Activated CD4-positive, alpha-beta T cell treated with anti-CD3 and anti-CD28 coated beads for 4 hours (primary cell): ENCODE measurements at regions not wholly inside any gene's neighbourhood (a gene's known extent, or its start where the extent isn't known, plus 50 kb on each side); places are given as distances from the start of the nearest gene placed in this dataset.
"Not testable (repeated sequence)": the region's sequence is repeated elsewhere in the genome, so short reads cannot be mapped to it uniquely, and the experiment has no call there.

Experiments
- DNase-seq, 2 donors: peaks; one replicate each; pipeline ENCODE4 v3.0.0-alpha.2; 2020

GRCh38 chr5:163306421-163306820, 131.0 kb upstream of the CCNG1 start:
- DNase-seq: no peak

GRCh38 chr5:163309914-163310313, 127.5 kb upstream of the CCNG1 start:
- no peak for DNase-seq

DNA sequence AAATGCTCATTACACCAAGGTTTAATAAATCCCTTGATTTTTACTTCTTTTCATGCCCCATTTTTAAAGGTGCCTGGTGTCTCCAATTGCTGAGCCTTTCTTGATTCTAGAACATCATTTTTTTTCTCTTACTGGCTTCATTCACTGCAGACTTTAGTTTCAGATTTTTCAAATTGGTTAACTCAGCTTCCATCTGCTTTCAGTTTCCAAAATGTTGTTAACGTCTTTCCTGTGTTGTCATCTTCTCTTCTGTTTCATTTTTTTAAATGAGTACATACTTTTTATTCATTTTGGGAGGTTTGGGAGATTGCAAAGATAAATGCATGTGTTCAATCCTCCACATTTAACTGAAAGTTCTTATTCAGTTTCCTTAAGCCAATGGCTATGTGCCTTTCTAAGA, 126.4 kb upstream of the CCNG1 start:
- DNase-seq: no peak

- DNase-seq: no peak
These were observed 124.8 kb upstream of the CCNG1 start for GRCh38 chr5:163312598-163312997.

GRCh38 chr5:163313049-163313448, 124.3 kb upstream of the CCNG1 start:
- not testable (repeated sequence) for DNase-seq

GRCh38 chr5:163316374-163316773, 121.0 kb upstream of the CCNG1 start:
- not testable (repeated sequence) for DNase-seq

DNA sequence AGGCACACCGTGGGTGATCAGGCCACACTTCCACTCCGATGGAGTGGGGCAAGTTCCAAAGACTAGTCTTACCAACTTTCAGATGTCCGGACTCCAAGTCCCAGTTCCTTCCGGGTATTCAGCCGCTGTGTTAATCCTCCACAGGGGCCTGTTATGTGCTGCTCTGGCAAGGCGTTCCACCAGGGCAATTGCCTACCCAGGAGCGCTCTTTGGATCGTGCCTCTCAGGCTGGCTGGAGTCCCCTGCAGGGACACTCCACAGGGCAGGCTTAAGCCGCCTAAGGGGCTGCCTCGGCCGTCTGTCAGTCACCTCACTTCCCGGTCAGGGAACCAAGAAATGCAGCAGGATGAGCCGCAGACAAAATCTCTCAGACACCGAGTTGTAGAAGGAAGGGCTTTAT, 118.7 kb upstream of the CCNG1 start:
- no peak for DNase-seq

GRCh38 chr5:163321511-163321910, 115.9 kb upstream of the CCNG1 start:
- no peak for DNase-seq

DNA sequence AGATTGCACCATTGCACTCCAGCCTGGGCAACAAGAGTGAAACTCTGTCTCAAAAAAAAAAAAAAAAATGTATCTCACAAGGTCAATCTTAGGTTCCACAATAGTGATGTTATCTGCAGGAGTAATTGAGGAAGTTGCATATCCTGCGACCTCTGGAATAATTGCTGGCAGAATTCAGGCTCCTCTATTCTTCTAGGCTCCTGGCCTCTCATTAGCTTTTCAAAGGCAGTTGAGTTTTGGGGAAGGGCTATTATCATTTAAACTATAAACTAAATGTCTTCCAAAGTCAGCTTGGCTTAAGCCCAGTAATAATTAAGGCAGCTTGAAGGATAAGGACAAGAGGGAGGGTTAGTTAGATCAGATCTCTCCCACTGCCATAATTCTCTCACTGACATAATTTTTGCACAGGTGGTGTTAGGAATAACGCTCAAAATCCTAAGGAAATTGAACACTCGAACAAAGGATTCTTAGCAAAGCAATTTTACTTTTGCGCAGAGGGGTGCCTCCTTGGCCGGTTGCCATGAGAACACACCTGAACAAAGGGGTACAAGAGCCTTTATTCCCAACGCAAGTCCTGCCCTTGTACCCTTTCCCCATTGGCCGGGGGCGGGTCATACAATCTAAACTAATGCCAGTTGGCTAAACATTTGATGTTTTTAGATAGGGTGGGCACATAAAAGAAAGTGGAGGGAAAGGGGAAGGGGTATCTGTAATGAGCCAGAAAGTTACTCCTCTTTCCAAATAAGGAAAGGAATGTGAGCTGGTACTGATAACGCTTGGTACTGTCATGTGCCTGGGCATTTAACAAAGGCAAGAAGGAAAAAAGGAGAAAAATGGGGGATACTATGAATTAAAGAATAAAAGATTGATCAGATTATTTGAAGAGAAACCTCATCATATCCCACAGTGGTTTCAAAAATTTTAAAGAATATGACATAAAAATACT, 106.4 kb upstream of the CCNG1 start:
- no peak for DNase-seq

DNA sequence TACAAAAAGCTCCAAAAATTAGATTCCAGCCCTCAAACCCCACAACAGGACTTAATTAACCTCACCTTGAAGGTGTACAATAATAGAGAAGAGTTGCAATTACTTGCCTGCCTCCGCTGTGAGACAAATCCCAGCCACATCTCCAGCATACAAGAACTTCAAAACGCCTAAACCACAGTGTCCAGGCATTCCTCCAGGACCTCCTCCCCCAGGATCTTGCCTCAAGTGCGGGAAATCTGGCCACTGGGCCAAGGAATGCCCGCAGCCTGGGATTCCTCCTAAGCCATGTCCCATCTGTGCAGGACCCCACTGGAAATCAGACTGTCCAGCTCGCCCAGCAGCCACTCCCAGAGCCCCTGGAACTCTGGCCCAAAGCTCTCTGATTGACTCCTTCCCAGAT, 101.3 kb upstream of the CCNG1 start:
- DNase-seq: not testable (repeated sequence)

DNA sequence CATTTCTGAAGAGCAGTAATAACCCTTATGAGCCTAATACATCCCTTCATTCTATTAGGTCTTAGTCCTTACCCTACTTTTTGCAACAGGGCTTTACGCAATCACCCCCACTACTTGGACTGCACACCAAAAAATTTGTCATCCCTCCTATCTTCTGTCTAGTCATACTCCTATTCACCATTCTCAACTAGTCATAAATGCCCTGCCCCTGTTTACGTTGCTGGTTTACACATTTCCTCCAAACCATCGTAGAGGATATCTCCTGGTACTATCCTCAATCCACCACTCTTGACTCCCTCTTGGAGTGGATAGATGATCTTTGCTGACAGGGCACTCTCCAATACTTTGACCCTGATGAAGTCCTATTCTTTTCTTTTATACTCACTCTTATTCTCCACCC, 98.2 kb upstream of the CCNG1 start:
- DNase-seq: no peak

DNA sequence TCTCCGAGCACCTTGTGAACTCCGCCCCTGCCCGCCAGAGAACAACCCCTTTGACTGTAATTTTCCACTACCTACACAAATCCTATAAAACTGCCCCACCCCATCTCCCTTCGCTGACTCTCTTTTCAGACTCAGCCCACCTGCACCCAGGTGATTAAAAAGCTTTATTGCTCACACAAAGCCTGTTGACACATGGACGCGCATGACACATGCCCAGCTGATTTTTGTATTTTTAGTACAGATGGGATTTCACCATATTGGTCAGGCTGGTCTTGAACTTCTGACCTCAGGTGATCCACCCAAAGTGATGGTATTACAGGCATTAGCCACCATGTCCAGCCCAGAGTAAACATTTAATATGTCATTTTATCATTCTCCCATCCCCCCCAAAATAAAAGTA, 97.0 kb upstream of the CCNG1 start:
- DNase-seq: not testable (repeated sequence)

GRCh38 chr5:163342306-163342705, 95.1 kb upstream of the CCNG1 start:
- no peak for DNase-seq

- no peak for DNase-seq
These were observed 92.2 kb upstream of the CCNG1 start for GRCh38 chr5:163345216-163345615.

DNA sequence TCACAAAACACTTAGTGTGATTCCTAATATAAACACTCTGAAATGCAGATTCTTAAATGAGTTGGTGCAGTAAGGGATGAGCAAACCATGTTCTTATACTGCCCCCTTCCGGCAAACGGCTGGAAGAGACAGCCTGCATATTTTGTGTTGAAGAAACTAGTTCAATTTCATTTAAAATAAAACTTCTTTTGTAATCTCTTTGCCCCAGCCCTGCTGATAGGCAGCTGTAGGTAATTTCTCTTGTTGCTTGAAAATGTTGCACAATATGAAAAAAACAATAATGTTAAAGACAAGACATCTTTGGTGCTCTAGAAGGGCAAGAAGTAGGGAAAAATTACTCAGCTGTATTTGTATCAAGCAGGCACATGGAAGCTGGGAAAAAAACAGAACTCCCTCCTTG, 89.7 kb upstream of the CCNG1 start:
- DNase-seq: peak; percentile 3 to 28

DNA sequence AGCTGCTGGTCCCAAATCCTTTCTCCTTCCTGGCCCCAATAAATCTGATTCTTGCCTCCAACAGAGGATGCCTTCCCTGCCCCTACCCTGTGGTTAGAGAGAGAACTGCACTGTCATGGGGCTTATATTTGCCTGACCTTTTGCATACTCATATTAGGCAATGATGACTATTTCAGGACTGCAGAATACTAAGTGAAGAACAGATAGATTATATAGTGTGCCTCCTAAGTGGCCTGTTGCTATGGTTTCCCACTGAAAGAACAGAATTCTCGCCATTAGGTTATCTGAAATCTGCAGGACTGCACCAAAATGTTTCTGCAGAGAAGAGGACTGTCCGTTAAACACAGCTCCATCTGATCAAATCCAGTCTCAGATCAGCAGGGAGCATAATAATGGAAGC, 87.3 kb upstream of the CCNG1 start:
- DNase-seq: no peak

DNA sequence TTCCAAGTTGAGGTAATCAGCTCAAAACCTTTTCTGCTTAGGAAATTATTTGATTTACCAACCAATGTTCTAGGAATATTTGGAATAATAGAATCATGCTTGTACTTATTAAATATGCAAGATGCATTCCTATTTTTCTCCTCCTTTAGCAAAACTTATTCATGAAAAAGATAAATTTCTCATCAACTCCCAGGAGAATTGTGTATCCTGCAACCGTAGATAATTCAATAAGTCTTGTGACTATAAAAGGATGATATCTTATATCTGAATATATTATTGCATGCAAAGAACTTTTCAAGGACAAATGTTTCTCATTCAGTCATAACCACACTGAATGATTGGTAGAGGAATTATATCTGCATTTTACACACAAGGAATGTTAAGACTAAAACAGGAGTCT, 84.9 kb upstream of the CCNG1 start:
- DNase-seq: no peak

DNA sequence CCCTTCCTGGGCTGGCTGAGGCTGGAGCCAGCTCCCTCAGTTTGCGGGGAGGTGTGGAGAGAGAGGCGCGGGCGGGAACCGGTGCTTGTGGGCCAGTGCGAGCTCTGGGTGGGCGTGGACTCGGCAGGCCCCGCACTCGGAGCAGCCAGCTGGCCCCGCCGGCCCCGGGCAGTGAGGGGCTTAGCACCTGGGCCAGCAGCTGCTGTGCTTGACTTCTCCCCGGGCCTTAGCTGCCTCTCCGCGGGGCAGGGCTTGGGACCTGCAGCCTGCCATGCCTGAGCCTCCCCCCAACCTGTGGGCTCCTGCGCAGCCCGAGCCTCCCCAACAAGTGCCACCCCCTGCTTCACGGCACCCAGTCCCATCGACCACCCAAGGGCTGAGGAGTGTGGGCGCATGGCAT, 81.6 kb upstream of the CCNG1 start:
- not testable (repeated sequence) for DNase-seq

DNA sequence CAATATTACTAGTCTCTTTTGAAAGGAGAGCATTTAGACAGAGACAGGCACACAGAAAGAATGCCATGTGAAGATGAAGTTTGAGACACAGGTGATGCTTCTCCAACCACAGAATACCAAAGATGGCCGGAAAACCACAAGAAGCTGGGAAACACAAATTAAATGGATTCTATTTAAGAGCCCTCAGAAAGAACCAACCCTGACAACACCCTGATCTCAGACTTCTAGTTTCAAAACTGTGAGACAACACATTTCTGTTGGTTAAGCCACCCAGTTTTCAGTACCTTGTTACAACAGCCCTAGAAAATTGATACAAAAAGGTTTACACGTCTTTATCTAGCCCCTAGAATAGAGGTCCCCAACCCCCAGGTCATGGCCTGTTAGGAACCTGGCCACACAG, 79.8 kb upstream of the CCNG1 start:
- no peak for DNase-seq

- no peak for DNase-seq
These were observed 76.7 kb upstream of the CCNG1 start for GRCh38 chr5:163360656-163361055.

- DNase-seq: no peak
These were observed 75.9 kb upstream of the CCNG1 start for GRCh38 chr5:163361450-163361849.

- DNase-seq: no peak
These were observed 74.5 kb upstream of the CCNG1 start for GRCh38 chr5:163362840-163363371.

DNA sequence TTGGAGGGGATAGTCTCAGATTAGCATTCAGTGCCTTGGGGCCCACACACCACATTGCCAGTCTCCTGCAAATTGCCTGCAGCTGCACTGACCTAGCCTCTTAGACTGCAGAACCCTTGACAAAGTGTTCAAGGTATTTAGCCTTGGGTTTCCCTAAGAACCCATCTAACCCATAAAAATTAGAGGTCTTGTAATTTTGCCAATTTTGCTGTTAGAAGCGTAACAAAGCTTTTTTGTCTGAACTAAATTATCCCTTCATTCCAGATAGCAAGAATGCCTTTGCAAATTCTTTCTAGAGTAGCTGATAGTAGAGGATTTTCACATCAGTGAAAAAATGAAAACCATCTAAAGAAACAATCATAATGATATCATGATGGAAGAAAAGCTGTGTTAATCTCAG, 74.0 kb upstream of the CCNG1 start:
- DNase-seq: no peak

- no peak for DNase-seq
These were observed 70.6 kb upstream of the CCNG1 start for GRCh38 chr5:163366757-163367156.
